HG02759 (cell line): ENCODE measurements at regions not wholly inside any gene's neighbourhood (a gene's known extent, or its start where the extent isn't known, plus 50 kb on each side); places are given as distances from the start of the nearest gene placed in this dataset.

Source experiments
- ATAC-seq: cut with Tn5 transposase; IDR thresholded peaks from one replicate; pipeline ENCODE4 v1.9.1; 2021; ENCODE audit warnings: mild to moderate bottlenecking, moderate library complexity; ENCODE audit not compliant: unreplicated experiment

DNA sequence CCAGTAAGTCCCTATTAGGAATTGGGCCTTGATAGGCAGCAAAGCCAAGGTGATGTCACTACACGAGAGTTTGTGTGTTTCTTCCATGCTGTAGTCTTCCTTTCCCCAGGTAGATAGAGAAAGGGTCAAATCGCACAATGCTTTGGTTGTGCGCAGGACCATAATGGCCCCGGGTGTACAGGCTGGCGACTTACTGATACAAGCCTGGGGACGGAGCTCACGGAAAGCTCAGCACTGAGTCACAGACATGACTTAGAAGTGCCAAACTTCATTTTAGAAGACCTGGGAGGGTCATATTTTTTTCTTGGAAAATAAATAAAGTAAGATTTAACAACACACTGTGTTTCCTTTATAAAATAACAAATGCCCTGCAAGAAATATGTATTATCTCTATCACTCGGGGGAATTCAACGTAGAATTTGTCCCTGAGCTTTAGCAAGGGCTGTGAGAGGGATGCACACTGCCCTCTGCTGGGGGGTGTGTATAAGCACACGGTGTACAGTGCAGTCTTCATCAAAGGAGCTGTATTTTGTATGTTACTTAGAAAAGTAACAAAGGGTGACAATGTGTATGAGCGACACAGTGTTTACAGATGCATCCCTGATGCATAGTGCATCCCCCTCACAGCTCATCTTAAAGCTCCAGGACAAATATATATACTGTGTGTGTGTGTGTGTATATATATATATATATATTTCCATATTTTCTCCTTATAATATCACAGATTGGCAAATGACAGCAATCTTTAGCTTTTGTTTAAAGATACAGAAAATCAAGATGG is 254.5 kb upstream of the VEGFC start:
- ATAC-seq = peak; percentile 86

DNA sequence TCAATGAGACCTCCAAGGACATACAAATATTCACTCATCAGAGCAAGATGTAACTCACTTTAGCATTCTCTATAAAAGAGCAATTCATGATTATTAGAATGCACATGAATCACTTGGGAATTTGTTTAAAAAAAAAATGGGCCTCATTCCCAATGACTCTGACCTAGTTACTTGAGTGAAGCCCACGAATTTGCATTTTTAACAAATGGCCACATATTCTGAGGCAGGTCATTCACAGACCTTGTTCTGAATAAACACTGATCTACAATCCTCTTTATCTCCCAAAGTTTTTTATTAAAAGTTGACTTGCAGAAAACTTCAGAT is 255.1 kb upstream of the VEGFC start:
- no peak for ATAC-seq

DNA sequence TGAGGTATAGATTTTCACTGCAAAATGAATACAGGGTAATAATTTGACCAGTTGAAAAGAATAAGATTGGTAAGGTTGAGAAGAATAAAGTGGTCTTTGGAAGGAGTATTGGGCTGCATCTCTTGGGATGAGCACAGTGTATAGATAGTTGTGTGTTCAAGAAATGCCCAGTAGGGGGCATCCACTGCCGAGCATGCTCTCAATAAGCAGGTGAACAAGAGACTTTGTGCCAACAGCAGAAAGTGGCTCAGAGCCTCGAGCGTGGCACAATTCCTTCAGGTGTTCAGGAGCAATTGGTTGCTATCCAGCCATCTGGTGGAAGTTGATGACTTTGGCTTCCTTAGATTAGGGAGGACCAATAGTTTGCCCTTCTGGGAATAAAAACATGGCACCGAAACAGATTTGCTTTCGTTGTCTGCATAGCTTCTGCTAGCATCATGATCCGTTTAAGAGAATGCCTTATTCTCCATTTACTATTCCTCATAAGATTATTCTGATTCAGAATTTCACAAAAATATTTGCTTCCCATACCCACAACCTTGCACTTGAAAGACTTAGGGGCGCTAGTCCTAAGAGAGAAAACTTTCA is 258.1 kb upstream of the NEIL3 start:
- peak; percentile 91 for ATAC-seq

DNA sequence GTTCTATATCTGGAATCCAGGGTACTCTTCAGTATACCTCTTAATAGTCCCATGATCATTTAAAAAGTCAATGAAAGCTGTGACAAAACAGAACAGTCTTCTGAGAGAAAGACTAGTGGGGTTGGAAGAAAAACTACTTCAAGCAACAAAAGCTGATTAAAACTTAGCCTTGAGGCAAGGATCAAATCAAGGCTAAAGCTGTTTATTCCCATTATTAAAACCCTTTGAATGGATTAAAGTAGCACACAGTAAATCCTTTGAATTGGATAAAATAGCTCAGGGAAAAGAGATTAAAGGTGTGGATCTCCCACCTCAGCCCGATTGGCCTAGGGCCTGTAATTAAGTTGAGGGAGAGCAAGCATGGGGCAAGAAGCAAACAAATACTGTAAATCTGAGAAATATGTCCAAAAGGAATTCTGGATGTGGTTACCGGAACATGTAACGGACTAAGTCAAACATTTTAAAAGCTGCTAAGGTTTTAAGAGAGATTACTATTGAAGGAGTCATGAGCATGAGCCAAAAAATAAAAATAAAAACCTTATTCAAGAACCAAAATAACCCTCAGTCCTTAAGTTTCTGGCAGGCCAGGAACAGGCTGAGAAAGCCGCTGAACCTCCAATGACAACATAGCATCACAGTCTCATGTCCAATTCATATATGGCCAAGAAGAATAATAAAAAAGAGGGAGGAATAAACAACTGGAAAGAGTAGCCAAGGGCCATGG is 257.3 kb upstream of the NEIL3 start:
- no peak for ATAC-seq

DNA sequence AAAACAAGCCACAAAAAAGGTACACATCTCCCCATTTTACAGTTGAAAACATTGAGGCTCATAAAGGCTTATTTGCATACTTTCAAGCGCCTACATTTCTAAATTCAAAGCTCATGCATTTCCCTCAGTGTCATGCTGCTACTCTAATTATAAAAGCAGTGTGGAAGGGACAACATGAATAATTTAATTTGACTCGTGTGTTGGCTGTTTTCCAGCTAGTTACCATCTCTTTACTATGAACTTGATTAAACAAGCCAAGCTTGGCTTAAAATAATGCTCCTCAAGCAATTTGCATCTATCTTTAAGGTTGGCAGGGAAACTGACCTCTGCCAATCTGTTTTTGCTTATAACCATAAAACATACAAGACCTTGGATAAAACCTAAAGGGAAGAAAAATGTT is 252.5 kb upstream of the NEIL3 start:
- no peak for ATAC-seq

DNA sequence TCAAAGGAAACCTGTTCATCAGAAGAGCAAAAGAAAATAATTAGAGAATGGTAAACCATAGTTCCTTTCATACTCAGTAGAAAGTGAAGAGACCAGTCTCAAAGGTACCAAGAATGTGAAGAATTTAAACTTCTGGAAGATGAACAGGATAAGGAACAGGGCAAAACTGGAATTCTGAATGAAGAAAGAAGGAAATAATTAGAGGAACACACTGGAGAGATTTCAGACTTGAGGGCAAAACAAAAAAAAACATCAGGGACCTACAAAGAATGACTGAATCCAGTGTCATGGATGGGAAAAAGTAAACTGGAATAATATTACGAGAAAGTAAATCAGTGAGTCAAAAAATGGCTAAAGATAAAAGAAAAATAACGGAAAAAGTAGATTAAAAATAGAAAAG is 245.6 kb upstream of the NEIL3 start:
- no peak for ATAC-seq

DNA sequence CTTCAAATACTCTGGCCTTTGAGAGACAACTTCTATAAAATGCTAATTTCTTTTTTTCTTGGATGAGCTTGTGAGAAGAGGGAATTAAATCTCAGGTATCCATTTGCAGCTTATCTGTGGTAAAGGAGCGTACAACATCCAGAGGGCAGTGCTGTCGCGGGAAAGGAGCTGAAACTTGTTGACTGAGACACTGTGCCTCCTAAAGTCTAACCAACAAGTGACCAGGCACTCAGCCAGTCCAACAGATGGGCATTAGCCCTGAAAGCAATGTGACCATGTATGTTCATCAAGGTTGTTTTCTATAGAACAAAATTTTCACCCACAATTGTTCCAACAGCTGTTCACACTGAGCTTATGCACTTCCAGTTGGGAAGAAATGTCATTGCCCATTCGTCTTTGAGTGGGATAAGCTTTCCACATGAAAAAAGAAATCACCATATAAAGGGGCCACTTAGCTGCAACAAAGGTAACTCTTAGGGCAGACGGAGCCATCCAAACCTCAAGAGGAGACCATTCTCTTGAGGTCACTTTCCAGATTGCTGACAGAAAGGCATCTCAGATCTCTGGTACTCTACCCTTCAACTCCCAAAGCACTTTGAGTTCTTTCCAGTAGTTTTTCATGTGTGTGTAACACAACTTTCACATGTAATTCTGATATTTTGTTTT is 244.8 kb upstream of the NEIL3 start:
- no peak for ATAC-seq

DNA sequence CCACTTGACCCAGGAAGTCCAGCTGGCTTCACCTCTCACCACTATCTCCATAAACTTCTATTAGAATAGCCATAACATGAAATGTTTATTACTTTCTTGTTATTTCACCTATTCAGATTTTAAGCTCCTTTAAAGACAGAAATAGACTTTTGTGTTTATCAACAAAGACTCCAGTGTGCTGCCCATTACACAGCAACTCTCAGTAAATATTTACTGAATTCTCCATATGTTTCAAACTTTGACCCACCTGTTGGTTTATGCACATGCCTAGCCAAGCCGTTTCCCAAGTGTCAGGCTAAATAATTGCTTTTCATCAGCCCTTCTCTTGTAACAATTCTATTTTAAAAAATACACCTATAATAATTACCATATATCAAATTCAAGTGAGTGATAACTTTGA is 242.9 kb upstream of the NEIL3 start:
- no peak for ATAC-seq

DNA sequence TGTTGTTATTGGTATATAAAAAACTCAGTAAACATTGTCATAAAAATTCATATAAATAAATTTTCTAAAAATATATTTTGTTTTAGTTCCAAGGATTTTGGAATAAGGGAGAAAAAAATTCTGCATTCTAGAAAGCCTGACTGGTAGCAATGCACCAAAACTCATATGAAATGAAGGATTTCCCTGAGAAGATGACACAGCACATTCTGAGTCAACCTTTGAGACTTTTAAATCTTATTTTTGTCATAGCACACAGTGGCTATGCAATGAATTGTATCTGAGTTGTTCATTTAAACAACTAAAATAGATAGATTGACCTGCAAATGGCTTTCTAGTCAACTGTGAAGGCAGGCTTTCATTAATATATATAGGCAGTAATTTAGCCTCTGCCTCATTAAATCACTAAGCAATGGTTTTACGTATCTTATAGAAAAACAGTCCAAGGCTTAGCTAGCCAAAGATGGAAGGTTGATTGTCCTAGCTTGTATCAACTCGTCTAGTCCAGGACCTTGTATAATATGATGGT is 239.1 kb upstream of the NEIL3 start:
- no peak for ATAC-seq

DNA sequence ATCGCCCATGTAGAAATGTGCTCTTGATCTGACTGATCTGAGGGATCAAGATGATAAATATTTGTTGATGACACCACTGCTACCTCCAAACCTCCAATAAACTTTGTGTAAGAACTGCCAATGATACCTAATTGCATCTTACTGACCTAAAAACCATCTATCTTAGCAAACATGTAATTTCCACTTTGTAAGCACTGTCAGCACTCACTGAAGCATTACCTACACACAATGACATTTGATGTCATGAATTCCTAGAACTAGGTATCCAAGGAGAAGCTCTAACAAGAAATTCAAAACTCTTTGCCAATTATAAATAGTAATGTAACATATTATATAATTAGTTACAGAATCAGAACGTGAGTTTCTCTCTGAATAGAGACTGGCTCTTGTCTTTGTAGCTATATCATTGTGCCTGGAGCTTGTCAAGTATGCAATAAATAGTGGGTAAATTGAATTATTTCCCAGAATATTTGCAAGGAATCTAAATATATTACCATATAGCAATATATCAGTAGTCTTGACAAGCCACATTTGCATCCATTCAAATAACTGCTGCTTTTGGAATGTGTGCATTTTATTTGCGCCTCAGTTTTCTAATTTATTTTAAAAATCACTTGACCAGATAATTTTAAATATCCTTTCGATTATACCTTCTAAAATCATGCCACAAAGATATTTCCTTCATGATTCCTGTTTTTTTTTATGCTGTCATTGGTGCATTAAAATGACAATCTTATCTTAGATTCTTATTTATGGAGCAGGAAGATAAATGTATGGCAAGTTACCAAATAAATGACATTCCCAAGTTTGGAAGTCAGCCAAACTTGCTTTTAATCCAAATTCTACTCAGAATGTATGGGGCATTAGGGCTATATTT is 232.3 kb upstream of the NEIL3 start:
- ATAC-seq = no peak

DNA sequence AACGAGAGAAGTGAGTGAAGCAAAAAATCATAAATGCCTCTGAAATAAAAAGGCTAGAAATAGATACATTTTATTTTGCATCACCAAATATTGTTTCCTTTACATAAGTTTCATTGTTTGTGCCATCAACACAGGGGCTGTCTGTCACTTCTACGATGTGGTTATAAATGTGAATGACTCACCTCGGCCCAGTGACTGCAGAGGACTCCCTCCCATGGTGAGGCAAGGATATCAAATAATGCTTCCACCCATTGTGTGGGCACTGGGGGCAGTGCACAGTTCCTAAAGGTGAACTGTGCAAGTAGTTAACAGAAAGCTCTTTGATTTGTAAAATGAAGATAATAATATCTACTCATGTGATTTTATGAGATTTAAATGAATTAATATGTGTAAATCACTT is 230.3 kb upstream of the NEIL3 start:
- no peak for ATAC-seq

DNA sequence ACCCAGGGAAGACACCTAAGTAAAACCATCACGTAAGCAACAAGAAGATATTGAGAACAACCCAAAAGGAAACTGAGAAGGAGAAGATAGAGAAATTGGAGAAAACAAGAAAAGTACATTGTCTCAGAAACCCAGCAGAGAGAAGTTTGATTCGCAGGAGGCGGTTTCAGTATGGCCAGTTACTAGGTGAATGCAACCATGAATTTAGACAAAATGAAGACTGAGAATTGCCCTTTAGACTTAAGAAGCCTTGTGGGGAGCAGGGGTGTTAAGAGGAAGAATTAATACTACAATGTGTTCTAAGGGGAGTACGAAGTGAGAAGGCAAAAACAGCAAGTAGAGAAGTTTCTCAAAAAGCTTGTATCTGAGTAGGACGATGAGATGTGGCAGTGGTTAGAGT is 229.3 kb upstream of the NEIL3 start:
- no peak for ATAC-seq

DNA sequence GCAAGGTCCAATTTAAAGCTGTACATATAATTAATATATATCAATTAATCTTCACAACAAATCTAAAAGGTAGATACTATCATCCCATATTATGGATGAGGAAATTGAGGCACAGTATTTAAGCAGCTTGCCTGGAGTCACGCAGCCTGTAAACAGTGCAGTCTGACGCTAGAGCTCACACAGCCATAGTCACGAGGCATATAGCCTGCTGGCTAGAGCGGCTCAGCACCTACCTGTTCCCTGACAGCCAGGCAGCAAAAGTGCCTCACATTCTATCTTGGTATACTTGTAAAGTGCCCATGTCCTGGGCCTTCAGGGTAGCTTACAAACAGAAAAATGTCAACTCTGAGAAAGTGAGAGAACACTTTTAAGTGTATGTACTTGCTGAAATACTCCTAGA is 222.6 kb upstream of the NEIL3 start:
- ATAC-seq = no peak

DNA sequence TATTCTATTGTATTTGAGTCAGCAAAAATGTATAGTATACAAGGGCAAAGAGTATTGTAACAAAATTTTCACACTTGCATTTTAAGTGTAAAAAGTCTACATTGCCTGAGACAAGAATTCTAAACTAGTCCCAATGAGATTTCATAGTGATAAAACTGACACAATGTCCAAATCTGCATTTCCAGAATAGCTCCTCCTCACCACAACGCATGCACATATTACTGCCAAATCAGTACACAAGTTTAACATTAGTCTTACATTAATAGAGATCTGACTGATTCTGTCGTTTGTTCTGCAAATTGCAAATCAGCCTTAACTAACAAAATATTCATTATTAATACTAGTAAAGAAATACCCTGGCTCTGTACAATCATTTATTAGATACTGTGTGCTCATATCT is 222.2 kb upstream of the NEIL3 start:
- no peak for ATAC-seq

DNA sequence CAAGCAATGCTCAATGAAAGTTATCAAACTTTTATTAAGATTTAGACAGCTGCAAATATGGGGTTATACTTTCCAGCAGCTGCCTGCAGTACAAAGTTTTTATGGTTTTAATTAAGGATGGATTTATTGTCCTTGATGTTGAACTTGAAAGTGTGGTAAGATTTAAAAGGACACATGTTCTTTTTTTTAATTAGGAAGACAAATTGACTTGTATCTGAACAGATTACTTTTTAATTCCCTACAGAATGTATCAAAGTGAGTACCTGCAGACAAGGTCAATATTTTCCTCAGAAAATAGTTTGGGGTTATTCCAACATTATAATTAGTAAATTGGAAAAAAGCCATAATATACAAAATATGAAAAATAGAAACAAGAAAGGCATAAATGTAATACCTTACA is 218.2 kb upstream of the NEIL3 start:
- ATAC-seq = no peak

DNA sequence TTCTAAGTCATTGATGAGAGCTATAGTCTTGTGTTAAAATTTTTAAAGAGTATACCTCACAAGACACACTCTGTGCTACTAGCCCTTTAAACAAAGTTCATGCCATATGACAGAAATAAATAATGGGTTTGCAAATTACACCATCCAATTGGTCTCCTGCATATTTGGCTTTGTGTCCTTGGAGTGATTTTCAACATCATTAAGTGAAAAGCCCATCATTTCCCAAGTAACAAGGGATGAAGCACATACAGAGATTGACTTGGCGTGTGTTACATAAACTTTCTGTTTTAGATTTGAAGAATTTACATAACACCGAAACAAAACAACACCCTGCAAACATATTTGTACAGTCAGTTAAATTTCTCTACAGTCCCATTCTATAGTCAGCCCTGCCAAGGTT is 216.9 kb upstream of the NEIL3 start:
- ATAC-seq = no peak

DNA sequence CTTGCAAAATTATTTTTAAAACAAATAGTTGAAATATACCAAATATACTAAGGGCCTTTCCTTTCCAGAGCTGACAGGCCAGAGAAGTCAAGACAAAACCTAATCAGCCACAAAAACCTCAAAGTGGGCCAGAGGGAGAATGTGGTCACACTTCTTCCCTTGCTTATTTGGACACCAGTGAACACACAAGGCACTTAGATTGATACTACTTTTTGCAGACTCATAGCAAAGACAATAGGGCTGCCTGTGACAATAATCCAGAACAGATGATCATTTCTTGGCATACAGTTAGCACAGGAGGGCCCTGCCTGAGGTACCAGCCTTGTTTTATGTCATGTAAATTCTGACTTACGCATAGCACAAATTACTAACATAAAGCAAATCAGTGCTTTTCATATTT is 215.7 kb upstream of the NEIL3 start:
- ATAC-seq = no peak

DNA sequence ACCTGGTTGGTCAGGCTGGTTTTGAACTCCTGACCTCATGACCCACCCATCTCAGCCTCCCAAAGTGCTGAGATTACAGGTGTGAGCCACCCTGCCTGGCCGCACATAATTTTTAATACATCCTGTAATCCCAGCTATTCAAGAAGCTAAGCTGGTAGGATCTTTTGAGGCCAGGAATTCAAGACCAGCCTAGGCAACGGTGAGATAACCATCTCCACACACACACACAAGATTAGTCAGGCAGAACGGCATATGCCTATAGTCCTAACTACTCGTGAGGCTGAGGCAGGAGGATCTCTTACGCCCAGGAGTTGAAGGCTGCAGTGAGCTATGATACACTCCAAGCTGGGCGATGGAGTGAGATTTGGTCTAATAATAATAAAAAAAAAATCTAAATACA is 212.4 kb upstream of the NEIL3 start:
- ATAC-seq = no peak

DNA sequence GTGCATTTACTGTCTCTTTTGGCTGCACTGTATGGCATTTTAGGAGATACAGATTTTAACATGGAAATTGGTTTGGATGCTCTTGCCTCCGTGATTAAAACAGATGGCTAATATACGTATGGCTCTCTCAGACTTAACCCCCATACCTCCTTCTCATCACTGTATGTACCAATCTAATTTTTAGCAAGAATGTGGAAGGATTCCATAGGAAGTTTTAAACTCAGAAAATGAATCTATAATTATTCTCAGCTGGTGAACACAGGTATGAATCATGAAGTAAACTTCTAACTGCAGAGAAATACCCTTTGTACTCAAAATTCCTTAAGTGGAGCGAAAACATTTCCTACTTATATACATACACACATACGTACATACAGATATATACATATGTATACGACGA is 210.5 kb upstream of the NEIL3 start:
- no peak for ATAC-seq

DNA sequence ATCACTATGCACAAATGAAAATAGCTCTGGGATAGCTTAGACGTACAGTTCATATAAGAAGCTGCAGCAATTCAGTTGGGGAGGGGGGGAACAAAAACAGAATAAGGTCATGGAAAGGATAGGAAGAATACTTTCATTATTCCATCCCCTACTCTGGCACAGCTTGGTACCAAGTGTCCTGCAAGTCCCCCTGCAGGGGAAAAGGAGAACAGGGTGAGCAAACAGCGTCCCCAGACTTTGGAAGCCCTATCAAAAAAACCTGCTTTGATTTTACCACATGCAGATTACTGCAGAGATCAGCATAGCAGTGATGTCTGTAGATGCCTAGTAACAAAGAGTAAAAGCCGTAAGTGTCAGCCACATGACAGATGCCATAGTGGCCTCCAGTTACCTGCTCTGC is 209.4 kb upstream of the NEIL3 start:
- no peak for ATAC-seq

DNA sequence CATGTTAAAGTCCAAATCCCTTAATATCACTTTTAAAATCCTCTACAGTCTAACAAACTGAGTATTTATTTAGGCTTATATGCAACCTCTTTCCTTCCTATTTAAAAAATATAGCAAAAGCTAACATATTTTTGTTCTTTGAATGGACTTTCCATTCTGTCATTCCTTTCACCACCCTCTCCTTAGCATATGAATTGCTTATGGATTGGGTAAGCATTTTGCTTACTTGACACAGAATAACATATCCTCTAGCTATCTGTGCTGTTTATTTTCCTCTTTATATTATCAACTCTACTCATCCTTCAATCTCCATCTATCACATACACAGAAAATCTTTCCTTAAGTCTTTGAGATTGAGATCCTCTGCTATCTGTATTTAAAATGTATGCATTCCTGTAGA is 206.1 kb upstream of the NEIL3 start:
- no peak for ATAC-seq
